Right cardiac atrium (tissue), 5 donors: ENCODE measurements at regions not wholly inside any gene's neighbourhood (a gene's known extent, or its start where the extent isn't known, plus 50 kb on each side); places are given as distances from the start of the nearest gene placed in this dataset.
"Not testable (repeated sequence)": the region's sequence is repeated elsewhere in the genome, so short reads cannot be mapped to it uniquely, and the experiment has no call there.

Experiments used
- ATAC-seq, 2 donors: fragments of 200-7000 bp; cut with Tn5 transposase; one replicate each; pipeline versions ENCODE4 v1.8.0 to v1.9.1; 2020; ENCODE audit warnings: moderate library complexity in 2 of 2, mild to moderate bottlenecking in 1 of 2
- DNase-seq, 3 donors: peaks; one replicate each; pipeline ENCODE4 v3.0.0-alpha.2; 2020
- H3K27ac ChIP-seq: one replicate; pipeline ENCODE4 v1.5.1; 2013; ENCODE audit warnings: mild to moderate bottlenecking, low read length, control low read depth, moderate library complexity
- H3K27me3 ChIP-seq: one replicate; pipeline ENCODE4 v1.6.1; 2013; ENCODE audit not compliant: control insufficient read depth, insufficient read depth
- H3K4me1 ChIP-seq: one replicate; pipeline ENCODE4 v1.6.1; 2013; ENCODE audit warnings: low read length; ENCODE audit not compliant: control insufficient read depth, insufficient read depth
- H3K4me3 ChIP-seq: one replicate; pipeline ENCODE4 v1.5.1; 2013; ENCODE audit warnings: low read length, control low read depth
- H3K9me3 ChIP-seq: one replicate; pipeline ENCODE4 v1.6.1; 2013; ENCODE audit warnings: low read length; ENCODE audit not compliant: control insufficient read depth
- WGBS: extraction: QIAGEN DNeasy Blood & Tissue Kit; methylation state at CpG from one replicate; pipeline ENCODE4 v1.1.7; 2013; 5-methylcytosine and 5-hydroxymethylcytosine counted together
- intact Hi-C, 4 donors: fragments of 100-400 bp; cut with DNase I; formaldehyde crosslinking; loops; one replicate each; pipeline versions ENCODE4 v1.11.0 to v1.14.0; 2022 to 2023
- donor health status: healthy with polysubstance abuse.
- donor health status: DM: no; HTN: yes; CAD: no.
- donor health status: DM: no; HTN: no; CAD: no.
- donor health status: DM: no; HTN: yes; CAD: no; lungs with severe emphysema.
- donor health status: DM: yes; HTN: yes; CAD: no.

GRCh38 chr12:88693837-88694445, 113.7 kb upstream of the KITLG start:
- no peak overlapping the region for H3K4me3 ChIP-seq
- peaks cover 2% of the 10 kb centered on the region for H3K9me3 ChIP-seq
- DNase-seq = no peak
- ATAC-seq = no peak
- intact Hi-C loops = no loop called here
- H3K4me1 ChIP-seq = no peaks in the 10 kb centered on the region
- H3K27me3 ChIP-seq = no peaks in the 10 kb centered on the region
- no peak overlapping the region for H3K27ac ChIP-seq
- WGBS = 77% methylated on average over 1 of the region's 1 CpG

DNA sequence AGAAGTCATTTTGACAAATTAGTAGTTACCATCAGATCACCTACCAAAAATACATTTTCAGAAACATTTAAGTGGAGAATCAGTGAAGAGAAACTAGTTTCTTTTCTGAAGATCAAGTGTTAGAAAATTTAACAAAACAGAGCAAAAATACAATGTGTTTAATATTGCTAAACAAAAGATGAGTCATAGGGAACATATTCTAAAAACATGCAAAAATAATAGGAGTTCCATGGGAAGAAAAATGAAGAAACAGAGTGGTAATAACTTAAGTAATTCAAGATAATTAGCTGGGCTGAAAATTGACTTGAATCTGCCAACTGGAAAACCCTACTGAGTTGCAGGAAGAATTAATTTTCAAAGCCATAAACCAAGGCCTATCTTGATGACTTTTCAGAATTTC, 111.5 kb upstream of the KITLG start:
- no peaks in the 10 kb centered on the region for H3K4me1 ChIP-seq
- intact Hi-C loops = no loop called here
- no peak for DNase-seq
- H3K9me3 ChIP-seq = peaks cover 2% of the 10 kb centered on the region
- no peak overlapping the region for H3K4me3 ChIP-seq
- no peak overlapping the region for H3K27ac ChIP-seq
- no peaks in the 10 kb centered on the region for H3K27me3 ChIP-seq
- no peak for ATAC-seq

DNA sequence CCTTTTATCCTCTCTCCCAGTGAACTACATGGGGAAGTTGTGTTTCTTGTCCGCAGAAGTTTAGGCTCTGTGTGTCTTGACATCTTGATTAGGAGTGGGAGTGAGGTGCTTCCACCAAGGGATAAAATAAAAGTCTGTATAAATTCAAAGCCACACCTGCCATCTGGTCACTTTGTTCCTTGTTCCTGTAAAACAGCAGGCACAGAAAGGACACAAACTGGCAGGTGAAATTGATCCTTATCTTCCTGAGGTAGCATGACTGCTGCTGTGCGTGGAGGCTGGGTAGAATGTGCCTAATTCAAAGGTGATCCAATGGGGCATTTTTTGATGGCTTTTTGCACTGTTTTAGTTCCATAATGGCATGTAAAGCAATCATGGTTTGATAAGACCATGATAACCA, 104.3 kb upstream of the KITLG start:
- Histone ChIP-seq H3K27me3 (no peaks in the 10 kb centered on the region), H3K27ac (no peak overlapping the region), H3K9me3 (no peaks in the 10 kb centered on the region), H3K4me1 (no peaks in the 10 kb centered on the region), H3K4me3 (no peak overlapping the region)
- DNase-seq = no peak
- WGBS = 92% methylated on average over 2 of the region's 2 CpGs
- ATAC-seq = no peak
- intact Hi-C loops = no loop called here

DNA sequence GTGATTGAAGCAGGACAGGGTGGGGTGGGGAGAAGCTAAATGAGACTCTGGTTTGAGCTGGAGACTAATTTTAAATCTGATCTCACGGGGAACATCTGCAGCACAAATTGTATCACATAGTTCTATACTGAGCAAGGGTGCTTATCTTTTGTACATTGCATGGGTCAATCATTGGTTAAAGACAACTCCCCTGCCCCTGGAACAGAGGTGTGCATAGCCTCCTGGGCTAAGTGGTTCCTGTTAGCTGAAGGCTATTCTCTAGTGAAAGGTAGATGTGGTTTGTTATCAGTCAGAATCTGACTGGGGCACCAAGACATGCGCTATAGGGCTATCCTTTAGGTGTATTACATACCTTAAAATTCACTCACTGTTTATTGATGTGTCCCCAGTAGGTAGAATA, 103.9 kb upstream of the KITLG start:
- Histone ChIP-seq H3K9me3 (no peaks in the 10 kb centered on the region), H3K4me3 (no peak overlapping the region), H3K27ac (no peak overlapping the region), H3K27me3 (no peaks in the 10 kb centered on the region), H3K4me1 (no peaks in the 10 kb centered on the region)
- DNase-seq = no peak
- ATAC-seq = no peak
- WGBS = 80% methylated on average over 2 of the region's 2 CpGs
- intact Hi-C loops = no loop called here

- H3K27ac ChIP-seq = no peak overlapping the region
- ATAC-seq = no peak
- no peaks in the 10 kb centered on the region for H3K4me1 ChIP-seq
- DNase-seq = no peak
- intact Hi-C loops = no loop called here
- H3K27me3 ChIP-seq = no peaks in the 10 kb centered on the region
- H3K9me3 ChIP-seq = no peaks in the 10 kb centered on the region
- 93% methylated on average over 1 of the region's 1 CpG for WGBS
- no peak overlapping the region for H3K4me3 ChIP-seq
Measured at GRCh38 chr12:88683628-88684027, 103.4 kb upstream of the KITLG start.

- intact Hi-C loops = no loop called here
- Histone ChIP-seq H3K27me3 (no peaks in the 10 kb centered on the region), H3K4me3 (no peak overlapping the region), H3K27ac (no peak overlapping the region), H3K4me1 (no peaks in the 10 kb centered on the region), H3K9me3 (no peaks in the 10 kb centered on the region)
- 100% methylated on average over 1 of the region's 1 CpG for WGBS
- no peak for ATAC-seq
- no peak for DNase-seq
Measured at GRCh38 chr12:88681271-88681670, 101.0 kb upstream of the KITLG start.

DNA sequence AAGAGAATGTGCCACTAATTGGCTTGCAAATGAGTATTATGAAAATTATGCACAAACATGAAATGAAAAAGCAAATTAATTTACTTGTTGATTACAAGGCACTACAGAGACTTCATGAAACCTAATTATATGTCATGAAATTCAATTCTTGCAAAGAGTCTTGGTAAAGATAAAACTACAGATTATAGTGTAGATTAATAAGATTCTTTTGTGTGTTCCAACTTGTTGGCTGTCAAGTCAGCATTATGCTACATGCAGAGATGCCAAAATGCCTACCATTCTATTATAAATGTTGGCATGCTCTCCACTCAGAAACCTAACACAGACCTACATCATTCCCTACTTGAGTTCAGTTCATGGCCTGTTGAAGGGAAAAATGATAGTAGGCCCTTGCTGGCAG, 97.2 kb upstream of the KITLG start:
- Histone ChIP-seq H3K9me3 (no peaks in the 10 kb centered on the region), H3K27me3 (no peaks in the 10 kb centered on the region), H3K4me1 (no peaks in the 10 kb centered on the region), H3K27ac (no peak overlapping the region), H3K4me3 (no peak overlapping the region)
- ATAC-seq = no peak
- DNase-seq = no peak
- intact Hi-C loops = no loop called here

DNA sequence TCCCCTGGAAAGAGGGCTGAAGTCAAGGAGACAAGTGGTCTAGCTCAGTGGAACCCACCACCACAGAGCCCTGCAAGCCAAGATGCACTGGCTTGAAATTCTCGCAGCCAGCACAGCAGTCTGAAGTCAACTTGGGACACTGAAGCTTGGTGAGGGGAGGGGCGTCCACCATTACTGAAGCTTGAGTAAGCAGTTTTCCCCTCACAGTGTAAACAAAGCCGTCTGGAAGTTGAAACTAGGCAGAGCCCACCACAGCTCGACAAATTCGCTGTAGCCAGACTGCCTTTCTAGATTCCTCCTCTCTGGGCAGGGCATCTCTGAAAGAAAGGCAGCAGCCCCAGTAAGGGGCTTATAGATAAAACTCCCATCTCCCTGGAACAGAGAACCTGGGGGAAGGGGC, 87.3 kb upstream of the KITLG start:
- whole genome bisulfite sequencing = 52% methylated on average over 5 of the region's 5 CpGs
- H3K4me3 ChIP-seq, intact Hi-C loops, H3K27ac ChIP-seq, H3K27me3 ChIP-seq, DNase-seq, H3K9me3 ChIP-seq, ATAC-seq, H3K4me1 ChIP-seq: not testable (repeated sequence)

- Histone ChIP-seq H3K4me1 (no peaks in the 10 kb centered on the region), H3K9me3 (no peaks in the 10 kb centered on the region), H3K4me3 (no peak overlapping the region), H3K27ac (no peak overlapping the region), H3K27me3 (no peaks in the 10 kb centered on the region)
- DNase-seq (no peak), ATAC-seq (no peak)
- intact Hi-C loops = no loop called here
Measured at GRCh38 chr12:88665071-88665470, 84.8 kb upstream of the KITLG start.

GRCh38 chr12:88662961-88663360, 82.7 kb upstream of the KITLG start:
- Histone ChIP-seq H3K4me3 (no peak overlapping the region), H3K4me1 (no peaks in the 10 kb centered on the region), H3K9me3 (no peaks in the 10 kb centered on the region), H3K27ac (no peak overlapping the region), H3K27me3 (no peaks in the 10 kb centered on the region)
- ATAC-seq (no peak), DNase-seq (no peak)
- 74% methylated on average over 1 of the region's 1 CpG for WGBS
- intact Hi-C loops = no loop called here

DNA sequence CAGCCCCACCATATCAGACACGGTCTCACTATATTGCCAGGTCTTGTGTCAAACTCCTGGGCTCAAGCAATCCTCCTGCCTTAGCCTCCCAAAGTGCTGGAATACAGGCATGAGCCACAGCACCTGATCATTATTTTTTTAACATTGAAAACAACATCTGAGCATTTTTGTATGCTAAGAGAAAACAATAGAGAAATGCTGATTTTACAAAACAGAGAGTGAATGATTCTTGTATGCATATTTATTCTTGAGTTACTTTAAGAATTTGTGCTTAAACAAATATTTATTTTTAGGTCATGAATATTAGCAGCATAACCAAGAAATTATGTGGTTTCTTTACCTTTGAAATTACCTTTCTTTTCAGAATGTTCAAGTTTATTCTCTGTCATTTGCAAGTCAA, 81.8 kb upstream of the KITLG start:
- intact Hi-C loops = no loop called here
- ATAC-seq (no peak), DNase-seq (no peak)
- Histone ChIP-seq H3K4me1 (no peaks in the 10 kb centered on the region), H3K4me3 (no peak overlapping the region), H3K27me3 (no peaks in the 10 kb centered on the region), H3K9me3 (no peaks in the 10 kb centered on the region), H3K27ac (no peak overlapping the region)
- WGBS = 89% methylated on average over 1 of the region's 1 CpG

DNA sequence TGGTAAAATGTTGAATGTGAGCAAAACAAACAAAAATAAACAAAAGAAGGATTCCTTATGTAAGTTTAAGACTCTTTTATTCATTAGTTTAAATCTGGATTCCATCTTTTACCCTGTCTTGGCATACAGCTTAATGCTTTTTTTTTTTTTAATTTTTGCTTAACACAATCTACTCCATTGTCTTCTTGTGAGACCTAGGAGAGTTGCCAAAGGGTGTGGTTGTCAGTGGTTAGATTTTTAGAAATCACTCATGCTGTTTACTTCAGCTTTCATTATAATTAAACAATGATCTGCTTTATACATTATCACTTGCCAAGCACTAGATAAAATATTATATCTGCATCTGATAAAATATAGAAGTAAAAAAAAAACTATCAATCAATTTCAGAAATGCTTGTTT, 77.7 kb upstream of the KITLG start:
- Histone ChIP-seq H3K9me3 (no peaks in the 10 kb centered on the region), H3K27ac (no peak overlapping the region), H3K4me3 (no peak overlapping the region), H3K4me1 (no peaks in the 10 kb centered on the region), H3K27me3 (no peaks in the 10 kb centered on the region)
- ATAC-seq (peak; percentile 36 to 84), DNase-seq (no peak)
- intact Hi-C loops = no loop called here
